GM18505 (cell line): ENCODE measurements at regions not wholly inside any gene's neighbourhood (a gene's known extent, or its start where the extent isn't known, plus 50 kb on each side); places are given as distances from the start of the nearest gene placed in this dataset.

Experiments
- ATAC-seq: cut with Tn5 transposase; IDR thresholded peaks from one replicate; pipeline ENCODE4 v1.9.1; 2021; ENCODE audit not compliant: unreplicated experiment
- POLR2A ChIP-seq: IDR thresholded peaks from 4 replicates; pipeline ENCODE4 v1.6.1; 2011; ENCODE audit warnings: borderline replicate concordance; ENCODE audit not compliant: insufficient read depth, insufficient read length; ENCODE audit errors: extremely low read depth

DNA sequence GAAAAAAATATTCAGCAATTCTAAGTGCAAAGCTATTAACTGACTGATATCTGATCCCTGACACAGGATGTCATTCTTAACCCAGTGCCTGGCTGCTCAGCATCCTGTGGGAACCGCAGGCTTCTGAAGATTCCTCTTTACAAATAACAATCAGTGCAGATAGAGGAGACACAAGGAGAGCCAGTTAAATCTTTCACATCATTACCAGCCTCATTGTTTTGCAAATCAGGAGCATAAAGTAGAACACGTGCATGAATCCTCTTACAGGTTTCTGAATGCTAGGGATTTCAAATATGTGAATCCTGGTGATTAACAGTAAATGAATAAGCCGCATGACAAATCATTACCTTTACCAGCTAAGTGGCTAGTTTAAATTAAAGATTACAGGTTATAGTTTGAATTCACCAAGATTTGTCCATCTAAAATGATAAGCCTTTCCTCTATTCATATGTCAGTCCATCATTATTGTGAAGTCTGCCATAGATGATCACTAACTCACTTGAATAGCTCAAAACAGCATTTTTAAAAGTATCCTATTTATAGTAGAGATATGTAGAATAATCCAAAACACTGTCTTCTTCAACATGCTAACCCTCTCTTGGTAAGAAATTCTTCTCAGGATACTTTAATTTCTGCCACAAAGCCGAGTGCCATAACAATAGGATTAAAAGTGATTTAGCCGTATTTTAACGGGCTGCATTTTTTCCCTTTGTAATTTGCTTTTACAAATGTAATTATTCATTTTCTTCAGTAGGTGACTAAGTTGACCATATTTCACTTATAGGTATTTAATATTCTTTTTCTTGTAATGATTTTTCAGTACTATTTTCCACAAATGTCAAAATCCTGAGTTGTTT, 367.3 kb upstream of the EPHA7 start:
- no peak for ATAC-seq

DNA sequence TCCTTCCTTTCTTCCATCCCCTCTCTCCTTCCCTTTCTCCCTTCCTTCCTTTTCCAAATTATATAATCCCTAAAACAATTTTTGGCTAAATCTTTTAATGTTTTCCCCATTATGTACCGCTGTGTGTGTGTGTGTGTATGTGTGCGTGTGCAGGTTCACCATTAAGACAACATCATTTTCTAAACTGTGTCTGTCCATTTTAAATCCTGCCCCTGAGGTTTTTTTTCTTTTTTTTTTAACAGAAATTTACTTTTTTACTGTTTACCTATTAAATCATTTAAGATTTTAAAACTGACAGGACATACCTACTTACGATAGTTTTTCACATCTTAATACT, 366.3 kb upstream of the EPHA7 start:
- no peak for TF ChIP-seq POLR2A
- no peak for ATAC-seq

More for the DNA sequence above, 367.3 kb upstream of the EPHA7 start:
- no peak for TF ChIP-seq POLR2A

DNA sequence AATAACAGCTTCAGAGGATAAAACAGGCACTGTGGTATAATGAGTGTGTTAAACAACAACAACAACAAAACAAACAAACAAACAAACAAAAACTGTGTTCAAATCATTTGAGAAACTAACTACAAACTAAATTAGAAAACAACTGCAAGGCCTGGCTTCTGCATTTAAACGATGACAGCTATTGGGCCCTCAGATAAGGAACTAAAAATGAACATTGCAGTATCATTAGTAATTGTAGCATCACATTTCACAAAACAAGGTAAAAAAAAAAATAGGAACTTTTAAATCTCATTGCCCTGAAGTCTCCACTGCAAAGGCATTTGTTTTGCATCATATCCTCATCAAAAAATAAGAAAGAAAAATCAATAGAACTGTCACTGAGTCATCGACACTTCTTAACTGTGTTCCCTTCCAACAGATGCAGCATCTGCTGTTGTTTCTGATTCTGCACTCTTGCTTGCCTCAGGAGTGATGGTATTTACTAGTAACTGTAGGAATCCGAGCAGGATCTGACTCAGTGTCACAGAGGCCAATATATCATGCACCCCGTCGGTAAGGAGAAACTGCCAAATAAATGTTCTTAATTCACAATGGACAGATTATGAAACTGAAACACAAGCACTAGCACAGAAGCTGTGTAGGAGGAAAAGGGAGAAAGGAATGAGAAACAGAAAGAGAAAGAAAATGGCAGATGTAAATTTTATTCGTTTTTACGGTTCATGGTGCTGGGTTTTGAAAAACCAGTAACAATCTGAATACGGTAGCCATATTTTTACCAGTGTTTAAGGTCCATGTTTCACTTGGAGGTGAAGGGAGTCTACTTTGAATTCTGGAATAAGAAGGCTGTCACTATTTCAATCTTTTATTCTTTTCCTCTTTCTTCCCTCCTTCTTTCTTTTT, 365.7 kb upstream of the EPHA7 start:
- no peak for TF ChIP-seq POLR2A
- no peak for ATAC-seq

DNA sequence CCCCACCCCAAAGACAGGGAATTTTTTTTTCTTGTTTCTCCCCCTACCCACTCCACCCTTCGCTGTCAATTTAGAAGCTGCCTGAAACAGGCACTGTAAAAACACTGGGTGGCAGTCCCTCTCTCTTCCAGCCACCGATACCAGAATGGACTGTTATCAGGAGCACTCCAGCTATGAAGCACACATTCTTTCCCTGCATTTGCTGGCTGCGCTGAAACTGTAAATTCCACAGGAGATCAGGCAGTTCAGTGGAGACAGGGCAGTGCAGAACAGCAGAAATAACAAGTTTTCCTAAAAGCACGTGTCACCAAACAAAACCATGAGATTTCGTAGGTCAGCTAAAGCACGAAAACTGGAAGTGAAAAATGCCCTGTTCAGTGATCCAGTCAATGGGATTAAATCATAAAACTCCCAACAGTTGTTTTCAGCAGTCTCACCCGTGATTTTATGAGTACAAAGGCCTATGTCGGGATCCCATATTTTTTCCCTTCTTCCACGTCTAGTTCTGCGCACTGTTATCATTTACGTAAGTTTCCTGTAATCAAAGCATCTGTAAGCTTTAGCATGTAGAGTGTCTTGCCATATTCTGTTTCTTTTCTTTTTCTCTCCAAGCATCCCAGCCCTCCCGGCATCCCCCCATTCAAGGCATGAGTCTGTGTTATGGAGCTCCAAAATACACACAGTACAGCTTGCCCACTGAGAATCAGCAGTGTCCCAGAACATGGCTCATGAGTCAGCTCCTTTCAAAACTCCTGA, 359.9 kb upstream of the EPHA7 start:
- no peak for TF ChIP-seq POLR2A
- no peak for ATAC-seq

DNA sequence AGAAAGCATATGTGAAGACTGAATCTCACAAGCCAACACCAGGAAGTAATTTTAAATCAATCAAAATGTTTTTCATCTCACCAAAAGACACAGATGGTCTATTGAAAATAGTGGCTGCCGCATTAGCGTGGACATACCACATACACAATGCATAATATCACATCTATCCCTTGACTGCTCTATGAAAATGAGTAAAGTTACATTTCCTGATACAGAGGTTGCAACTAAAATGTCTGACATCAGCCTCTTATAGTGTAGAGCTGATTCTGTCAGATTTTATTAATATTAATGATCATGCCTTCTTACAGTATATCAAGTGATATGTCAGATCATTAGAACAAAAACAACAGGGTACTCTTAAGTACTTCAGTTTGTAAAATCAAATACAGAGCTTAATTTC, 339.8 kb upstream of the EPHA7 start:
- no peak for TF ChIP-seq POLR2A
- no peak for ATAC-seq

DNA sequence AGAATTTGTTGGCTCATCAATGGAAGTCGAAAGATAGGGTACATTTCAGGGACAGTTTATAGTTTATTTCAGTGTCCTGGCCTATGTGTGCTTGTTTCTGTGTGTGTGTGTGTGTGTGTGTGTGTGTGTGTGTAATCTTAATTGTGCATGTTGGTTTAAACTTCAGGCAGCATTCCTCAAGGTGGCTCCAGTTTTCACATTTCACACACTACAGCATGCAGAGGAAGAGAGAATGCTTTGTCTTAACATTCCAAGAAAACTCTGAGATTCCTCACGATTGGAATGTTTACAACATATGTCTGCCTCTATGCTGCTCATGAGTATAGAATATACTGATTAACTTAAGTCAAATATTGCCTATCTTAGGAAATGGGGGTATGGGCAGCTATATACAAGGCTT, 332.6 kb upstream of the EPHA7 start:
- no peak for ATAC-seq
- TF ChIP-seq POLR2A, result no peak

DNA sequence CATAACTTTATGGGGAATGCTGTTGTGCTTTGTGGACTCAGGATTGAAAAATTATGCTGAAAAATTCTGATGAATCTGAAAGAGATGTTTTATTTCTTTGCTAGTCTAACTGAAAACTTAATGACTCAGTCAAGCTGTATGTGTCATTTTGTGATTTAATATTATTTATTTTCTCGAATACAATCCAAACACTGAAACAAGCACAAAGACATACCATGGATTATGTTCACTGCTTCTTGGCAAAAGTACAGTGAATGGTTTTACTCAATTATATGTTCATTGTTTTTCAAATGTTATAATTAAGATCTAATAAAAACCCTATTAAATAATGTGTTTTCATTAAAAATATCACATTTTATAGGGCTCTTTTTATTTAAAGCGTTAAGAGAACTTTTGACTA, 330.6 kb upstream of the EPHA7 start:
- ATAC-seq, result no peak
- no peak for TF ChIP-seq POLR2A

DNA sequence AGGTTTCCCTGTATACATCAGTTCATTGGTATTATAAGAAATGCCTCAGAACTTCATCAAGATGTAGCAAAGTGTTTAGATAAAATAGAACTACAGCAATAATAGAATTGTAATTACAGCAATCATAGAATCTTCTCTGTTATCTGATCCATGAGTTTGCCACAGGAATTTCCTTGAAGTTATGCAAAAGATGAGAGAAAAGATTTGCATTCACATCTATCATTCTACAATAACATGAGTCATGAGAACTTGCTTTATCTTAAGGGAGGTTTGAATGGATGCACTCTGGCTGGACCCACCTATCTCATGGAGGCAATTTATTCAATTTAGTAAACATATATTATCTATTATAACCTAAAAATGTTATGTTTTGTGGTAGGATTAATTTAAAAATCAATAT, 329.8 kb upstream of the EPHA7 start:
- no peak for ATAC-seq
- TF ChIP-seq POLR2A, result no peak

DNA sequence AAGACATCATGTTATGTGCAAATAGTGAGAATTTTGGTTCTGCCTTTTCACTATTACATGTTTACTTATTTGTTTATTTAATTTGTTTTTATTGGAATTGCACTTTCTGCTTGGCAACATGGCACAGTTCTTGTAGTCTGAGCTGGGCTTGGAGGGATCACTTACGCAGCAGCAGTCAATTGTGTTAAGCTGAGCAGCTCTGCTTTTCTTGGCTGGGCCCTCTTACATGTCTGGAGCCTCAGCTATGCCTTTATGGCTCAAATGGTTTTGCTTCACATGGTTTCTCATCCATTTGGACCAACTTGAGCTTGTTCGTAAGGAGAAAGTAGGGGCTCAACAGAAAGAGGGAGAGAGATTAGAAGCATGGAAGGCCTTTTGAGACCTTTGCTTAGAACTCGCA, 327.5 kb upstream of the EPHA7 start:
- no peak for ATAC-seq
- TF ChIP-seq POLR2A, result no peak

DNA sequence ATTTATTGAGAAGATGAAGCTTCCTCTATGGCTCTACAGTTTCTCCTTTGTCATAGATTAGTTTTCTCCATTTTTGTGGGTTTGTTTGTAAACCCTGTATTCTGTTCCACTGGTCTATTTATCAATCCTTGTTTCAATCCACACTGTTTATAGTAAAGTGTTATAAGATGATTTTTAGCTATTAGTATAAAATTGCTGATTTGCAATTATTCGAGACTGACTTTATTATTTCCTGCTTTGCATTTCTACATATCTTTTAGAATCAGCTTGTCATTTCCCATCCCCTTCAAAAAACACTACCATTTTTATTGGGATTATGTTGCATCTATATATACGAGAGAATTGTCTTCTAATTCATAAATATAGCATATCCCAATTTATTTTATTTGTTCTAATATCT, 325.9 kb upstream of the EPHA7 start:
- TF ChIP-seq POLR2A, result no peak

DNA sequence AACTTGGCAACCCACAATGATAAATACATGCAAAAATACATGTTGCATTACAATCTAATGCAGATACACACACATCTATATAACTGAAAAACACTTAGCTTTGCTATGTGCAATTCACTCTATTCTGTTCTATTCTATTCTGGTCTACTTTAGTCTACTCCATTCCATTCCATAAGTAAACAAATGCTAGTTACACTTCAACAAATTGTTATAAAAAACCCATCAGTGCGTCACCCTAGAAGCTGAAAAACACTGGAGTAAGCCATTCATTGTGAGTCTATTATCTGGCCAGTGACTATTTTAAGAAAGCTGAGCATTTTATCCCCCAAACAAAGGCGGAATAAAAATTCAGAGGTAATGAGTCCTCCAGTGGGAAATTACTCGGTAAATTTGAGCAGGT, 315.7 kb upstream of the EPHA7 start:
- ATAC-seq, result no peak
- TF ChIP-seq POLR2A, result no peak

More for the DNA sequence above, 325.9 kb upstream of the EPHA7 start:
- no peak for ATAC-seq

DNA sequence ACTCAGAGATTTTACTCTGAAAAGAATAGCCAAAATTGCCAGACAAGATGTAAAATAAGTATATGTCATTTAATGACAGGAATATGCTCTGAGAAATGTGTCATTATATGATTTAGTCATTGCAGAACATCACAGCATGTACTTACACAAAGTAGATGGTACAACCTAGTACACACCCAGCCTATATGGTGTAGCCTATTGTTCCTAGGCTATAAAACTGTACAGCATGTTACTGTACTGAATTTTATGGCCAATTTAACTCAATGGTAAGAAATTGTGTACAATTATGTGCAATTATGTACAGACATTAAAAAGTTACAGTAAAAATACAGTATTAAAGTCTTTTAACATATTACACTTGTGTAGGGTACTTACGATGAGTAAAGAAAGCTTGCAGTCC, 311.9 kb upstream of the EPHA7 start:
- TF ChIP-seq POLR2A, result no peak
- ATAC-seq, result no peak

DNA sequence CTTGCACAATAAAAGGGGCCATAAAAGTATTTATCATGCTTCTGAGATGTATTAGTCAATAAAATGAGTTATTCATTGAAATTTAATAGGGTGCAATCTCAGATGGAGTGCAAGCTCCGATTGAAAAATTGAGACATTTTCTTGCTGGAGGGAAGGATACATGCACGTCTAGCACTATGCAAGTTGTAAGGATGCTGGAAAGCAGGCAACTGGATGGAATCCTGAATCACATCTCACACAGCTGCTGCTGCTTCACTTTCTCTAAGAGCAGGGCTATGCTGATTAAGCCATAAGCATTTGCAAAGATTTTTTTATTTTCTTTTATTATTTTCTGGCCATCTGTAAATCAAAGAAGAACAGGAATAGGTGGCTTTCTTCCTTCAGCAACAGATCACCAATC, 308.8 kb upstream of the EPHA7 start:
- no peak for TF ChIP-seq POLR2A
- ATAC-seq, result no peak
